ENCODE measurements at regions not wholly inside any gene's neighbourhood (a gene's known extent, or its start where the extent isn't known, plus 50 kb on each side); places are given as distances from the start of the nearest gene placed in this dataset.
"Not testable (repeated sequence)": the region's sequence is repeated elsewhere in the genome, so short reads cannot be mapped to it uniquely, and the experiment has no call there.

DNA sequence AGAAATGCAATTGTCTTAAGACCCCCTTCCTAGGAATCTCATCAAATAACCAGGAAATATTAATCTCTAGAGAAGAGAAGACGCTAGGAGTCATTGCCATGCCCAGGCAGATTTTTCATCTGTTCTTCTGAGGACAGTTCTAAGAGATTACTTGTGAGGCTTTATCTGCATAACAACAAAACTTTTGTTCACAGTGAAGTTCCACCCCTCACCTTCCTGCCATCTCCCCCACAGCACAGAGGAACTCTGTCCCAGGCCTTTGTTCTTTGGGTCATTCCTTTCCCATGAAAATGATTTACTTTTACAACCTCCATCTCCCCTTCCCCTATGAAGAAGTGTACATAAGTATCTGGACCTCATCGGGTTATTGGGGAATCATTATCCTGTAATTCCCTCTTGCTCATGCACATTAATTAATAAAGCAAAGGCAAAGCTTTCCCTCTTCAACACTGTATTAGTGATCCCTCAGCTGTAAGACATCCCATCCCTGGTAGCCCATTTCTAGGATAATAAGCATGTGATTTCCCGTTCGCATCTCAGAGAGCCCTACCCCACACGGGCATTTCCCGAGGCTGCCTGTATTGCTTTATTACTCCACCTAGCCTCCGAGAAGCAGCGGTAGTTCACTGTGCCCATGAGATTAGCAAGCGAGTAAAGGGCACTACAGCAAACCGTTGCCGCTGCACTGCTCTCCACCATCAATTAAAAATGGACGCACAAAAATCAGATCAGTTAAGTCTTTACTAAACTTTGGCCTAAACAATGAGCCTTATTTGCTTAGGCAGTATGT lies 384.4 kb upstream of the CAMK1G start:
- Histone ChIP-seq H3K79me2 (ENCODE audit: insufficient read depth, low read length) (no peaks in the 10 kb centered on the region), H4K20me1 (ENCODE audit: low read depth, low read length) (no peaks in the 10 kb centered on the region), H3K9me3 (ENCODE audit: insufficient read depth, low read length) (peaks cover 13% of the 10 kb centered on the region; the same call in 1 of the 2 replicates), H3K27ac (ENCODE audit: low read depth, low read length) (no peak overlapping the region), H3K36me3 (ENCODE audit: low read length) (no peaks in the 10 kb centered on the region), H3K9ac (ENCODE audit: low read length) (no peak overlapping the region), H3K4me2 (ENCODE audit: low read depth, low read length, poor library complexity, severe bottlenecking) (no peak overlapping the region), H3K9me2 (replicated peaks; ENCODE audit: insufficient read depth, low read length) (no peaks in the 10 kb centered on the region), H3F3A (ENCODE audit: insufficient read depth) (no peaks in the 10 kb centered on the region), H2AFZ (ENCODE audit: low read depth, low read length, severe bottlenecking) (no peak overlapping the region), H3K27me3 (ENCODE audit: low read length) (no peaks in the 10 kb centered on the region), H3K4me3 (ENCODE audit: insufficient read depth, low read length, poor library complexity, severe bottlenecking) (no peak overlapping the region)
- TF ChIP-seq, protein P1, sequence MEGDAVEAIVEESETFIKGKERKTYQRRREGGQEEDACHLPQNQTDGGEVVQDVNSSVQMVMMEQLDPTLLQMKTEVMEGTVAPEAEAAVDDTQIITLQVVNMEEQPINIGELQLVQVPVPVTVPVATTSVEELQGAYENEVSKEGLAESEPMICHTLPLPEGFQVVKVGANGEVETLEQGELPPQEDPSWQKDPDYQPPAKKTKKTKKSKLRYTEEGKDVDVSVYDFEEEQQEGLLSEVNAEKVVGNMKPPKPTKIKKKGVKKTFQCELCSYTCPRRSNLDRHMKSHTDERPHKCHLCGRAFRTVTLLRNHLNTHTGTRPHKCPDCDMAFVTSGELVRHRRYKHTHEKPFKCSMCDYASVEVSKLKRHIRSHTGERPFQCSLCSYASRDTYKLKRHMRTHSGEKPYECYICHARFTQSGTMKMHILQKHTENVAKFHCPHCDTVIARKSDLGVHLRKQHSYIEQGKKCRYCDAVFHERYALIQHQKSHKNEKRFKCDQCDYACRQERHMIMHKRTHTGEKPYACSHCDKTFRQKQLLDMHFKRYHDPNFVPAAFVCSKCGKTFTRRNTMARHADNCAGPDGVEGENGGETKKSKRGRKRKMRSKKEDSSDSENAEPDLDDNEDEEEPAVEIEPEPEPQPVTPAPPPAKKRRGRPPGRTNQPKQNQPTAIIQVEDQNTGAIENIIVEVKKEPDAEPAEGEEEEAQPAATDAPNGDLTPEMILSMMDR (IDR thresholded peaks at IDR 0.05; ENCODE audit: insufficient read depth, low read length, poor library complexity, severe bottlenecking), result no peak
- TF ChIP-seq EZH2phosphoT487 (conservative IDR thresholded peaks at IDR 0.05; ENCODE audit: low read length), result no peak

DNA sequence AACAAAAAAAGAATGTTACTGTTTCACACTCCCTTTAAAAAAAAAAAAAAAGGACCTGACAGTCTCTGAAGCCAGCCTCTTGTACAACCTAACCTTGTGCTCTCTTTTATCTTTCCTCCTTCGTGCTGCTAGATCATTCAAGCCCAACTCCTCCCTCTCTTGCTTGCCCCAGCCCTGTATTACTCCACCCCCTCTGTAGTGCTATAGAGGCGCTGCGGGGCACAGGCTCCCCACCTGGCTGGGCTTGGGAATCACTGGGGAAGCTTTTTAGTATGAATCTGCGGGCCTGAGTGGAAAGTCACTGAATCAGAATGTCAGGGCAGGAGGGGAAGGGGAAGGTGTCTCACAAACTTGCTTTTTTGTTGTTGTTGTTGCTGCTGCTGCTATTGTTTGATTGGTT lies 383.7 kb upstream of the CAMK1G start:
- H3K36me3 ChIP-seq (ENCODE audit: low read length), result no peaks in the 10 kb centered on the region
- H3K4me3 ChIP-seq (ENCODE audit: insufficient read depth, low read length, poor library complexity, severe bottlenecking), result no peak overlapping the region
- H3K9me3 ChIP-seq (ENCODE audit: insufficient read depth, low read length), result peaks cover 13% of the 10 kb centered on the region; the same call in 1 of the 2 replicates
- no peak overlapping the region for H3K9ac ChIP-seq (ENCODE audit: low read length)
- H2AFZ ChIP-seq (ENCODE audit: low read depth, low read length, severe bottlenecking), result no peak overlapping the region
- H3K27ac ChIP-seq (ENCODE audit: low read depth, low read length), result no peak overlapping the region
- H3K27me3 ChIP-seq (ENCODE audit: low read length), result no peaks in the 10 kb centered on the region
- no peaks in the 10 kb centered on the region for H3K79me2 ChIP-seq (ENCODE audit: insufficient read depth, low read length)
- no peaks in the 10 kb centered on the region for H3F3A ChIP-seq (ENCODE audit: insufficient read depth)
- TF ChIP-seq, protein P1 (IDR thresholded peaks at IDR 0.05; ENCODE audit: insufficient read depth, low read length, poor library complexity, severe bottlenecking), result no peak
- no peak for TF ChIP-seq EZH2phosphoT487 (conservative IDR thresholded peaks at IDR 0.05; ENCODE audit: low read length)
- no peaks in the 10 kb centered on the region for H3K9me2 ChIP-seq (replicated peaks; ENCODE audit: insufficient read depth, low read length)
- H3K4me2 ChIP-seq (ENCODE audit: low read depth, low read length, poor library complexity, severe bottlenecking), result no peak overlapping the region
- no peaks in the 10 kb centered on the region for H4K20me1 ChIP-seq (ENCODE audit: low read depth, low read length)

DNA sequence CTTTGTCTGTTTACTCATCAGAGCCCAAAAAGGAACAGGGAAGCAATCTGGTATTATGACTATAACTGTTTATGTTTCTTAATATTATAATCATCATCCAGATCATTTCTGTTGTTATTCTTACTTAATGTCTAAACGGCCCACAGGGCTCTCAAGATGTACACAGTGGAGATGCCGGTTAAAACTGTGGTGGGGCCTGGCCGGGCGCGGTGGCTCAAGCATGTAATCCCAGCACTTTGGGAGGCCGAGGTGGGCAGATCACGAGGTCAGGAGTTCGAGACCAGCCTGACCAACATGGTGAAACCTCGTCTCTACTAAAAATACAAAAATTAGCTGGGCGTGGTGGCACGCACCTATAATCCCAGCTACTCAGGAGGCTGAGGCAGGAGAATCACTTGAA lies 381.2 kb upstream of the CAMK1G start:
- H3K27ac ChIP-seq (ENCODE audit: low read depth, low read length); H3F3A ChIP-seq (ENCODE audit: insufficient read depth); H2AFZ ChIP-seq (ENCODE audit: low read depth, low read length, severe bottlenecking); H3K36me3 ChIP-seq (ENCODE audit: low read length); H4K20me1 ChIP-seq (ENCODE audit: low read depth, low read length); H3K9me3 ChIP-seq (ENCODE audit: insufficient read depth, low read length); H3K79me2 ChIP-seq (ENCODE audit: insufficient read depth, low read length); H3K4me3 ChIP-seq (ENCODE audit: insufficient read depth, low read length, poor library complexity, severe bottlenecking); H3K9ac ChIP-seq (ENCODE audit: low read length); H3K27me3 ChIP-seq (ENCODE audit: low read length); H3K9me2 ChIP-seq (replicated peaks; ENCODE audit: insufficient read depth, low read length); H3K4me2 ChIP-seq (ENCODE audit: low read depth, low read length, poor library complexity, severe bottlenecking): not testable (repeated sequence)

DNA sequence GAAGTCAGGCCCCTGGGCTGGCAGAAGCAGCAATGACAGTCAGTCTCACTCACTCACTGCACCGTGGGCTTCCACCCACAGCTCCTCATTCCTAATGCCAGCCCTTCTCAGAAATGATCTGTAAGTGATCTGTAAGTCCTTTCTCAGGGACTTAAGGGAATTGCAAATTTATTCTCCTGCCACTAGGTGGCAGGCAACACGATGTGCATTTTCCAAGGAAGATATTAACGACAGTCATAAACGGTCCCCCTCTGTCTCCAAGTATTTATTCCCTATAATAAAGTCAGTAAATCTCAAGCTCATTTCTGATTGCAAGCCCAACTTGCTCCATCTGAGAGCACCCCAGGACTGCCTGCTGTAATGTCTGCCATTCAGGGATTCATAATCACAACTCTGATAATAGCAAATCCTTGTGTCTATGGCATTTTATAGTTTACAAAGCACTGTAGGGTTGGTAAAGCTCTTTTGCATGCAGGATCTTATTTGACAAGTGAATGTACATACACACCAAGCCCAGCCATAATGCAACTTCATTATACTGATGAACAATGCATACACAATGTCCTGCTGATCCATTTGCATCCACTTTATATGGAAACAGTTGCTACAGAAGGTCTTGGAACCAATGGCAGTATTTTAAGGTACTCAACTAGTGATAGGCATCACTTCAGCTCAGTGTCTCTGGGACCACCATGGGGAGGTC lies 380.5 kb upstream of the CAMK1G start:
- no peaks in the 10 kb centered on the region for H3K9me2 ChIP-seq (replicated peaks; ENCODE audit: insufficient read depth, low read length)
- H2AFZ ChIP-seq (ENCODE audit: low read depth, low read length, severe bottlenecking), result no peak overlapping the region

More for the DNA sequence above, 380.5 kb upstream of the CAMK1G start:
- H3K4me3 ChIP-seq (ENCODE audit: insufficient read depth, low read length, poor library complexity, severe bottlenecking), result no peak overlapping the region
- no peak overlapping the region for H3K27ac ChIP-seq (ENCODE audit: low read depth, low read length)
- no peaks in the 10 kb centered on the region for H3F3A ChIP-seq (ENCODE audit: insufficient read depth)
- no peaks in the 10 kb centered on the region for H3K27me3 ChIP-seq (ENCODE audit: low read length)
- H3K9ac ChIP-seq (ENCODE audit: low read length), result no peak overlapping the region
- H3K4me2 ChIP-seq (ENCODE audit: low read depth, low read length, poor library complexity, severe bottlenecking), result no peak overlapping the region
- no peaks in the 10 kb centered on the region for H4K20me1 ChIP-seq (ENCODE audit: low read depth, low read length)
- TF ChIP-seq EZH2phosphoT487 (conservative IDR thresholded peaks at IDR 0.05; ENCODE audit: low read length), result no peak
- TF ChIP-seq, protein P1 (IDR thresholded peaks at IDR 0.05; ENCODE audit: insufficient read depth, low read length, poor library complexity, severe bottlenecking), result peak; percentile 50
- H3K36me3 ChIP-seq (ENCODE audit: low read length), result no peaks in the 10 kb centered on the region
- no peaks in the 10 kb centered on the region for H3K9me3 ChIP-seq (ENCODE audit: insufficient read depth, low read length)
- no peaks in the 10 kb centered on the region for H3K79me2 ChIP-seq (ENCODE audit: insufficient read depth, low read length)

Data from SU-DHL-6 (cell line).